ENCODE measurements at regions not wholly inside any gene's neighbourhood (a gene's known extent, or its start where the extent isn't known, plus 50 kb on each side); places are given as distances from the start of the nearest gene placed in this dataset.

GRCh38 chr6:124901084-124901483 is 61.2 kb upstream of the RNF217 start:
- Histone ChIP-seq H3K27me3 (no peaks in the 10 kb centered on the region), H3K4me1 (no peaks in the 10 kb centered on the region), H3K4me3 (no peak overlapping the region), H3K36me3 (no peaks in the 10 kb centered on the region), H3K27ac (no peak overlapping the region), H3K9me3 (no peaks in the 10 kb centered on the region)
- no peak for TF ChIP-seq POLR2A (IDR thresholded peaks at IDR 0.05)
- TF ChIP-seq, protein P1, sequence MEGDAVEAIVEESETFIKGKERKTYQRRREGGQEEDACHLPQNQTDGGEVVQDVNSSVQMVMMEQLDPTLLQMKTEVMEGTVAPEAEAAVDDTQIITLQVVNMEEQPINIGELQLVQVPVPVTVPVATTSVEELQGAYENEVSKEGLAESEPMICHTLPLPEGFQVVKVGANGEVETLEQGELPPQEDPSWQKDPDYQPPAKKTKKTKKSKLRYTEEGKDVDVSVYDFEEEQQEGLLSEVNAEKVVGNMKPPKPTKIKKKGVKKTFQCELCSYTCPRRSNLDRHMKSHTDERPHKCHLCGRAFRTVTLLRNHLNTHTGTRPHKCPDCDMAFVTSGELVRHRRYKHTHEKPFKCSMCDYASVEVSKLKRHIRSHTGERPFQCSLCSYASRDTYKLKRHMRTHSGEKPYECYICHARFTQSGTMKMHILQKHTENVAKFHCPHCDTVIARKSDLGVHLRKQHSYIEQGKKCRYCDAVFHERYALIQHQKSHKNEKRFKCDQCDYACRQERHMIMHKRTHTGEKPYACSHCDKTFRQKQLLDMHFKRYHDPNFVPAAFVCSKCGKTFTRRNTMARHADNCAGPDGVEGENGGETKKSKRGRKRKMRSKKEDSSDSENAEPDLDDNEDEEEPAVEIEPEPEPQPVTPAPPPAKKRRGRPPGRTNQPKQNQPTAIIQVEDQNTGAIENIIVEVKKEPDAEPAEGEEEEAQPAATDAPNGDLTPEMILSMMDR (IDR thresholded peaks at IDR 0.05), result no peak
- no peak for DNase-seq
- intact Hi-C loops (cut with DNase I), result no loop called here
- no peak for ATAC-seq

- Histone ChIP-seq H3K27ac (no peak overlapping the region), H3K4me1 (no peaks in the 10 kb centered on the region), H3K4me3 (no peak overlapping the region), H3K9me3 (no peaks in the 10 kb centered on the region), H3K27me3 (no peaks in the 10 kb centered on the region), H3K36me3 (no peaks in the 10 kb centered on the region)
- no peak for TF ChIP-seq POLR2A (IDR thresholded peaks at IDR 0.05)
- TF ChIP-seq, protein P1 (IDR thresholded peaks at IDR 0.05), result no peak
- ATAC-seq (no peak), DNase-seq (no peak)
- intact Hi-C loops (cut with DNase I), result no loop called here
These were observed 58.4 kb upstream of the RNF217 start for GRCh38 chr6:124903797-124904196.

DNA sequence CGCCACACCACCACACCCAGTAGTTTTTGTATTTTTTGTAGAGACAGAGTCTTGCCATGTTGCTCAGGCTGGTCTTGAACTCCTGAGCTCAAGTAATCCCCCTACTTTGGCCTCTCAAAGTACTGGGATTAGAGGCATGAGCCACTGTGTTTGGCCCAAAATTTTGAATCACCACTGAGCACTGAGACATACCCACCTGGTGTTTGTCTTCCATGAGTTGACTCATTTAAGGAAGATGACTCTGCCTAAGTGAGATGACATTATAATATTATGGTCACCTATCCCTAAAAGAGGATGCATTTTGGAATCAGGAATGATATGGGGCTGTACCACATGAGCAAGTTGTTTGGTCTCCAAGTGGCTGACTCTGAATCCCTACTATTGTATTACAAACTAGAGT is 54.6 kb upstream of the RNF217 start:
- Histone ChIP-seq H3K4me1 (no peaks in the 10 kb centered on the region), H3K27ac (no peak overlapping the region)
- intact Hi-C loops (cut with DNase I), result no loop called here

More for the DNA sequence above, 54.6 kb upstream of the RNF217 start:
- TF ChIP-seq, protein P1 (IDR thresholded peaks at IDR 0.05), result no peak
- TF ChIP-seq POLR2A (IDR thresholded peaks at IDR 0.05), result no peak
- DNase-seq, result no peak
- 100% methylated on average over 1 of the region's 1 CpG for WGBS (ENCODE audit: insufficient coverage, low coverage, low lambda C conversion rate, missing lambda C conversion rate)
- Histone ChIP-seq H3K36me3 (no peaks in the 10 kb centered on the region), H3K27me3 (no peaks in the 10 kb centered on the region), H3K9me3 (no peaks in the 10 kb centered on the region), H3K4me3 (no peak overlapping the region)
- ATAC-seq, result no peak
